RPMI7951 (cell line): ENCODE measurements at regions not wholly inside any gene's neighbourhood (a gene's known extent, or its start where the extent isn't known, plus 50 kb on each side); places are given as distances from the start of the nearest gene placed in this dataset.
A peak's percentile ranks its signal among the peaks of the same experiment; 100 is the strongest.

ENCODE experiments used
- DNase-seq: peaks from one replicate; pipeline ENCODE4 v3.0.0-alpha.2; 2012; ENCODE audit warnings: low read depth

DNA sequence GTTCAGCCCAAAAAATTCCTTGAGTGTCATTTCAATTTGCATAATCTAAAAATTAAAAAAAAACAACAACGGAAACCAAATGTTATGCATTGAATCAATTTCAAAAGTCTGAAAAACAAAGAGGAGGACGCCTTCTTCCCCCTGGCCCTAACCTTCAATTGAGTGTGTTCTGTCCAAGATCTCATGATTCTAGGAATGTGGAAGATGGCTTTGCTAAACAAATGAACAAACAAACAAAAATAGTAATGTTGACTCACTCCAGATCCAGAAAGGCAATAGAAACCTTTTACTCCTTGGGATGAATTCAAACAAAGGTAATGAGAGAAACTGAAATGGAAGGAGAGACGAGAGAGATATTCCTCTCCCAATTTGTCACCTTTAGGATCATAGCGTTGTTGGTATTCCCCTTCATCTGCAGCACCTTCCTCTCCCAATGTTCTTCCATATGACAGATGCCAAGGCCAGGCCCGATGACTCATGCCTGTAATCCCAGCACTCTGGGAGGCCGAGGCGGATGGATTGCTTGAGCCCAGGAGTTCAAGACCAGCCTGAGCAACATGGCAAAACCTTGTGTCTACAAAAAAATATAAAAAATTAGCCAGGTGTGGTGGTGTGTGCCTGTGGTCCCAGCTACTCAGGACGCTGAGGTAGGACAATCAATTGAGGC lies 109.2 kb upstream of the ADGRF1 start:
- DNase-seq = no peak

DNA sequence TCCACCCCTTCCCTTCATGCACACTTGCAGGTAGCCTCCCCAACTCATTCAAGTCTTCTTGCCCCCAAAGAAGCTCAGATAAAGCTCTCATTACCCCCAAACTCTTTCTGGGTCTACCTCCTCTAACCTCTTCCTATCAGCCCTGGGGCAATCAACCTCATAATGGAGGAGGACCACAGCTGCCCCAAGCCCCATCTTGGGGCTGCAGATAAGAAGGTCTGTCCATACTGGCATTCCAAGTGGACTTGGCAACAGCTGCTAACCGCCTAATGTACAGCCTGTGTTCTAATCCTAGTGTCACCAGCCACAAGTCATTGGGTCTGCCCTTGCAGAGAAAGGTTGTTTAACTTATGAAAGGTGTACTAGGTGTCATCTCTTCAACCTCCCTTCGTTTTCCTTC lies 107.4 kb upstream of the ADGRF1 start:
- no peak for DNase-seq

DNA sequence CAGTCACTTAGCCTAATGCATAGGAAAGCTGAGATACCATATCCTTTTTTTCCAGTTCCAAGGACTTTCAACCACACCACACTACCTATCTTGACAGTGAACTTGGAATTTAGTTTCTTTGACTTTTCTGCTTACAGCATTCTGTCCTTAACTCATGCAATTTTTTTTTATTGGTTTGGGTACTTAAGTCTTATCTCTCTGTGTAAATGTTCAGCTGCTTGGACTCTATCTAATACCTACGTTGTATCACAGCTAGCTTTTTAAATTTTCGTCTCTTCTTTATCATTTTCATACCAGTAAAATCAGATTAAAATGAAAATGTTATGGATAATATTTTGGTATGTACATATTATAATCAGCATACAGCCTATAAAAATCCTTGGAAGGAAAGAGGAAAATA lies 106.9 kb upstream of the ADGRF1 start:
- no peak for DNase-seq

DNA sequence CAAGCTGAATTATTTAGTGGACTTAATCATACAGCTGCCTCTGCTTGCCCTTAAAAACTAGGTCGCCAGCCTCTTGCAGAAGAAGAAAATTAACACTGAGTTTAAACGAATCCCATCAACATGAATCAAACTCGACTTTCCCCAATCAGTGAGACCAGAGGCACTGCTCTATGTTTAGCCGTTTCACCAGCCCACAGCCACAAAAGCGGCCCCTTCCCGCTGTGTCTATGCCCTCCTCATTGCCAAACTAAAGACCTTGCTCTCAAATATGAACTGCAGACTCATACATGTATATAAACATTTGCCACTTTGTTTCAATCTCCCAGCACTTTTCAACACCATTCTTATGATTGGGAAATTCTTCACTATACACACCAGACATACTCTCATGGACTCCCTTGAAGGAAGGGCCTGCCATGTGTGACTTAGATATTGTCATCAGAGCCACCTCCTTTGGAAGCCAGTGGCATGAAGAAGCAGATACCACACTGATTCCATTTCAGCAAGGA lies 105.8 kb upstream of the ADGRF1 start:
- DNase-seq = no peak

DNA sequence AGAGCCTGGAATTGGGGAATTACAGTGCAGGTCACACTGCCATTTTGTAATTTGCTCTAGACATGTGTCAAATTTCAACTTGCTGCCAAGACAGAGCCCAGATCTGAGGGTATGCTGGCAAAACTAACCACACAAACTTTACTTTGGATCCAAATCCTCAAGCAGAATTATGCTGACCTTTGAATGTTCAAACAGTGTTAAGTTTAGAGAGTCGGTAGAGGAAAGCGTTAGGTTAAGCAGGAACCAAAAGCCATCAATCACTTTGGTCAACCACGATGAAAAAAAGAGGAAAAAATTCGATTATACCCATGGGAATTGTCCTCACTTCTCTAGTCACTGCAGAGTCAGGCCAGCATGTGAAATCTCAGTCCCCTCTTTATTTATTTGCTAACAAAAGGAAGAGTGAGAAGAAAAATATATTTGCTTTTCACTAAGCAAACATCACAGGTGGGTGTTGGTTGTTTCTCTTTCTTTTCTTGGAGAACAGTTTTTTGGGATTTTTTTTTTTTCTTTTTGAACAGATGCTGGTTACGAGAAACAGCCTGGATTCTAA lies 105.1 kb upstream of the ADGRF1 start:
- peak; percentile 44 for DNase-seq

DNA sequence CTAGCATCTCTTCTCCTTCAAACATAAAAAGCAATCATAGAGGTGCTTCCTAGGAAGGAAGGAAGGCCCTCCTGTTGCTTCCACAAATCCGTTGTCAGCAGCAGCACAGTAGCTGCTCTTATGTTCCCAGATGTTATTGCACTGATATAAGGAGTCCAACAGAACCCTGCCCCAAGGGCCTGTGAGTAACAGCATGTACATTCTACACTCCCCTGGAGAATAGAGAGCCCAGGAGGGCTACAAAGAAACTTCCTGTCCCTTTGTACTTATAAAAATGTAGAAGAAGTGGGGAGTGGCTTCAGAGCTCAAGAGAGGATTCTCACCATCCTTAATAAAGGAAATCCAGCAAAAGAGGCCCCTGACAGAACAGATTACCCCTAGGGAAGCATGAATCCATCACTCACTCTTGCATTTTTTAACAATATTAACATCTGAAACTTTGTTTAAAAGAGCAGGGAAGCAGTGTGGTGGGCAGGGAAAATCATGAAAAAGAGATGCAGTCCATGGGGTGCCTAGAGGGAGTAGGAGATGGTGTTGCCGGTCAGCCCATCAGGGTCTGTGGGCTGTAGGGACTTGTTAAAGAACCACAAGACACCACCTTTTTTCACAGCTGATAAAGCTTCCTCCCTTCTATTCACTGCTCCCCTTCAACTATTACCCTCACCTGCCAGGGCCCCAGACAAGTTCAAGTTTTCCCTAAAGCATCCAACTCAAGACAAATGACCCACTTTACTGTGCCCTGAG lies 104.5 kb upstream of the ADGRF1 start:
- peak; percentile 97 for DNase-seq

DNA sequence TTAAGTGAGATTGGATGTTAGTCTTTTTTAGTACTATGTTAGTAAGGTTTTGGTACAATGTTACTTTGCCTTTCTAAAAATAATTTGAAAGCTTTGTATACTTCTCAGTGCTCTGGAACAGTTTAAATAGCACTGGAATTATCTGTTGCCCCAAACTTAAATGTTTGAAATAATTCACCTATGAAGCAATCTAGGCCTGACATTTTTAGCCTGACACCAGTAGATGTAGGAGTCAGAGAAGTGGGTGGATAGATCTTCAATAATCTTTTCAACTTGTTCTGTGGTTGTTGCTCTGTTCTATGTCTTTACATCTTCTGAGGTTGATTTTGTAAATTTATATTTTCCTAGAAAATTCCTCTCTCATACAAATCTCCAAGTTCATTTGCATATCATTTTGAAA lies 103.1 kb upstream of the ADGRF1 start:
- no peak for DNase-seq

DNA sequence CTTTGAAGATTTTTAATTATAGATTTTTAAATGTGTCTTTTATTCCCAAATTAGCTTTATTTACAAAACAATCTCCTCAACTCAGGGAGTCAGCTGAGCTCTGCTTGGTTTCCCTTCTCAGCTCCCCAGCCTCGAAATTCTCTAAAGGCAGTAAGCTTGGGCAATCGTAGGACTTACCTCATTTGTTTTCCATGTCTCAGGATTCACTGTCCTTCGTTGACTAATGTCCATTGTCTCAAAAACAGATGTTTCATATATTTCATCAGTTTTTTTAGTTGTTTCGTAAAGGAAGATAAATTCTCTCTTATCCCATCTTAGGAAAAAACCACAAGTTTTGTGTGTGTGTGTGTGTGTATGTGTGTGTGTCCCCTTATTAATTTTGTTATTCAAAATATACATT lies 102.2 kb upstream of the ADGRF1 start:
- peak; percentile 76 for DNase-seq

DNA sequence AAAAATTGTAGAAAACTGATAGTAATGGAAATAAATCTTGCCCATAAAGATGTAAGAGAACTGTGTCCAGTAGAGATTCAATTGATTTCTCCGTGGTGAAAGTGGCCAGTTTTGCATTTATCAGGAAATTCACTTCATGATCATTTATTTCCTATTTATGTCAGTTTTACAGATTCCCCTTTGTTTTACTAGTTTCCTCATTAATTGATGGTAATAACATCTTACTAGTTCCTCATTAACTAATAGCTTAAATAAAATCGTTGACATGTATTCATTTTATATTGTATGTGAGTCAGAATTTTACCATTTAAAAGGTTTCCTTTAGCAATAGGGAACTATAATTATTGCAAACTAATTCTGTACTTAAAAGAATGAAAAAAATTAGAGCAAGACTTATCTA lies 99.8 kb upstream of the ADGRF1 start:
- no peak for DNase-seq

DNA sequence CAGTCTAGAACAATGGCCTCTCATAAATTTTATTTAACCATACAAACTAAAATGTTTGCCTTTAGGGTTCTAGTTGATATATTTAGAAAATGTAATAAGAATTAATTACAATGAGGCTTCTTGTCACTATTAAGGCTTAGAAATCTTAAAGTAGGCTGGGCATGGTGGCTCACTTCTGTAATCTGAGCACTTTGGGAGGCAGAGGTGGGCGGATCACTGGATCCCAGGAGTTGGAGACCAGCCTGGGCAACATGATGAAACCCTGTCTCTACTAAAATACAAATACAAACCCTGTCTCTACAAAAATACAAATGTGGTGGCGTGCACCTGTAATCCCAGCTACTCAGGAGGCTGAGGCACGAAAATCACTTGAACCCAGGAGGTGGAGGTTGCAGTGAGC lies 99.0 kb upstream of the ADGRF1 start:
- DNase-seq = no peak

DNA sequence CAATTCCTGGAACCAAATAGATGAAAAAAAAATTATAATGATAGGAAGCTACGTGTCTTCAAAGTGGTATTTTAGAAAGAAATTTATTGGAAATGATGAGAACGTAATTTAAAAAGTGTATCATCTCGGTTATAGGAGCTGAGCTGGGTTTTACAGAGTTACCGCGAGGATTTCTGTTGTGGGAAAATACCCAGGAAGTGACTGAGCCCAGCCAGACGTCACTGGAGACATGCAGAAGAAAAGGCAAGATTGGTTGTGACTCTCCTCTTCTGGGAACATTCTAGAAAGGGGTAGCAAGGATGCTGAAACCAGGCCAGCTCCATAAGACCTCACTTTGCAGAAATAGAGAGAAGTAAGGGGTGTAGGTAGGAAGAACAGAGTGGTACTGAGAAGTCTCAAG lies 95.9 kb upstream of the ADGRF1 start:
- DNase-seq = no peak

DNA sequence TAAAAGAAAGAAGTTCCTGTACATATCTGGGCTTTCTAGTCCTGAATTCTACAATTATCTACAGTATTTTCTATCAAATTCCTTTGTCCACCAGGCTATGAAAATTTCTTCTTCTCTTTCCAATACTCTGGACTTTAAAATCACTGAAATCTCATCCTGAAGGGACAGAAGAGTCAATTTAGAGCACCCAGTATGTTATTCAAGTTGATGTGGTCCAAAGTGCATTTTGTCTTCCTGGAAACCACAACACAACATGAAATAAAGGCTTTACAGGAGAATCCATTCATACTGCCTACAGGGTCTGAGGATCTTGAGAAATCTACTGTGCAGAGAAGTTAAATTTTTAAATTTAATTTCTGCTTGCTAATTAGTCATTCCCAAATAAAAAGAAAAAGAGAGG lies 94.9 kb upstream of the ADGRF1 start:
- no peak for DNase-seq

DNA sequence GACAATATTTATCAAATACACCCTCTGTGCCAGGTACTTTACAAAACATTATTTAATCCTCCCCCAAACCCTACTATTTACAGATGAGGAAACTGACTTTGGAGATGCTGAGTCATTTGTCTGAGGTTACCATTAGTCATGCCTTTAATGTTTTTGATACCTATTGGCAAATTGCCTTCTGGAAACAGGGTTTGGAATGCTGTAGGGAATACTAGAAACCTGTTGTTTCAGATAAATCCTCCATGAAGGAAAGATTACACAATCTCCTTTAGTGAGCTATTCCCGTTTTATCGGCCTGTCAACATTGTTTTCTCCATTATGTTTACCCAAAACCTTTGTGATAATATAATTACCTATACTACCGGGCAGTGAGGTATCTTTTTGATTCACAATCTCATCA lies 93.6 kb upstream of the ADGRF1 start:
- DNase-seq = peak; percentile 95

DNA sequence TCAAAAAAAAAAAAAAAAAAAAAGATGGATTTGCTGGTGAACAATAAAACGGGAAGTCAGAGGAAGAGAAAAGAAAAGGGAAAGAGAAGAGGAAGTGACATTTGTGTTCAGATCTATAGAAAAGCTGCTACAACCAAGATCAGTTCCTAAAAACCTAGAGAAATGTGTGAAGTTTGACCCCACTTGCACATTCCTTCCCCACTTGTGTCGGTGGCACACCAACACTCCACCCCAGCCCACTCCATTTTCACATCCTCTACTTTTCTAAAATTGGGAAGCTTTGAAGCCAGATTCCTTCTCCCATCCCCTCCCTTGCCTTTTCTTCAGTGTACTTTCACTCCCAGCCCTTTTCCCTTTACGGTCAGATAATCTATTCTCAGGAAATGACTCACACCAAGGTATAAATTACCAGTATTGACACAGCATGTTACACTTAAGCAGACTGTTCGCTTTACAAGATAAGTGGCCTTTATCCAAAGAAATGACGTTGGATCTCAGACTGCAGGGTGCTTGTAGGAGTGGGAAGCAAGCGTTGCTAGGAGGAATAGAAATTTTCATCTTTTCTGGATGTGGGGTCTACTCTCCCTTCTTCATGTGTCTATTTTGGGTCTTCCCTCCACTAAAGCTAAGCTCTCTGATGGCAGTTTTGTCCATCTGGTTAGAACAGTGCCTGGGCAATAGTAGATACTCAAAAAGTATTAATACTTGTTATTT lies 92.5 kb upstream of the ADGRF1 start:
- peak; percentile 97 for DNase-seq

DNA sequence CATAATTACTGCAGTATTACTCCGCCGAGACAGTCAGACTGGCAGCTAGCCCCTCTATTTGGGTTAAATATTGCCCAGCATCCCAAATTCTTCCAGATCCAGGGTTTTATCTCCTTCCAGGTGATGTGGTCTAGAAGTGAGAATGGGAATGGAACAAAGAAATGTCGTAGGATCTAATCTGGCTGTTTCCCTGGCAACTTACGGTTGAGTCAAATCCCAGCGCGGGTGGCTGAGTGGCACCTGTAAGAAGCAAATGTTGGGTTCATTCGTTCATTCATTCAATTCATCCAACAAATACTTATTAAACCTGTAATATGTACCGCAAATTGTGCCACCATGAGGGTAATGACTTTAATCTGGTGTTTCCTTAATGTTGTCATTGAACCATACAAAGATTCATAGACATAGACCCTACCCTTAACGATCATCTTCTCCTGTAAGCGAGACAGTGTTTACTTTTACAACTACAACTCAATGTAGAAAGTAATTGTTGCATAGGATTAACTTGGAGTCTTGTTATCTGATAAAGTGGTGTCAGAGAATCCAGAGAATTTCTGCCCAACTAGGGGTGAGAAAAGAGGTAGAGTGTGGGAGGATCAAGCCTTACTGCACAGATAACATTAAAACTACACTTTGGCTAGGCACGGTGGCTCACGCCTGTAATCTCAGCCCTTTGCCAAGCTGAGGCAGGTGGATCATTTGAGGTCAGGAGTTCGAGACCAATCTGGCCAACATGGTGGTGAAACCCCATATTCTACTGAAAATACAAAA lies 91.3 kb upstream of the ADGRF1 start:
- no peak for DNase-seq

DNA sequence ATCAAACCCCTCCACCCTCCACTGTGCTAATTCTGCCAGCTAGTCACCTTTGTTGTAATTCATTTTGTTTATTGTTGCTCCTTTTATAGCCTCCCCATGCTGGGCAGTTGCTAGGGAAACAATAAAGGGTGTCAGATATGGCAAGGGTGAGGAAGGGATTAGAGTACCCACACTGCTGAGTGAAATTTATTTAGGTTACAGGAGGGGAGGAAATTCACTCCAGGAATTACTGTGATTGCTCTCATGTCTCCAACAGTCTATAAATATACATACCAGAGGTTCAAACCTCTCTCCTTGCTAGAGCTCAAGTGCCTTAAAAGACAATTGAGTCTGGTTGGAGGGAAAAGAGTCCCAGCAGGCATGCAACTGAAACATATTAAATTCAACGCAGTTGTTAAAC lies 90.6 kb upstream of the ADGRF1 start:
- no peak for DNase-seq

DNA sequence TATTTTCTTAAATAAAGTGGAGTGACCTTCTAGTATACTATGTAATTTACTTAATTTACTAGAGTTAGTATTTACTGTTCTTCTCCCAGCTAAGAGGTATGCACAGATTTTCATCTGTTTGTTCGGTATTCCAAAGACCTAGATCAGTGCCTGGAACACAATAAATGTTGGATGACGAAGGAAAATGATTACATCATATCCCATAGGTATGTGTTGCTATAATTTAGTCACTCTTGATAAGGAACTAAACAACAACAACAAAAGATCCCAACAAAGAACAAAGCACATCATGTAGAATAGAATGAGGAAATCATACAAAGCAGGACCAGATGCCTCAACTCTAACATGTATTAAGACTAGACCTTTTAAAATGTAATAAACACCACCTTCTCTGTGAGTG lies 89.6 kb upstream of the ADGRF1 start:
- DNase-seq = no peak

DNA sequence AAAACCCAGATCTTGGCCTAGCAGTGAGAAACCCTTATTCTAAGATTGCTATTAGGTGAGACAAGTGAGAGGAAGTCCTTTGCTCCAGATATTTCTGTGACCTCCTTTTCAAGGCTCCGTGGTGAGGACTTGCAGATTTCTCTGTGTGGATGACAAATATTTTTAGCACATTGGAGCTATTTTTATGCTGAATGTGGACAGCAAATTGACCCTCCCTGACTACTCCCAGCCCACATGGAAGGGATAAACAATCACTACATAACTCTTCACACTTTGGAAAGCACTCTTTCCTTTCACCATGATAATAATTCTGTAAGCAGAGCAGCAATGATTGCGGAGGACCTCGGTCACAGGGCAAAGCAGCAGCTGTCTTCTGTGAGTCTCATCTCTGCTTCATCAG lies 88.0 kb upstream of the ADGRF1 start:
- no peak for DNase-seq

DNA sequence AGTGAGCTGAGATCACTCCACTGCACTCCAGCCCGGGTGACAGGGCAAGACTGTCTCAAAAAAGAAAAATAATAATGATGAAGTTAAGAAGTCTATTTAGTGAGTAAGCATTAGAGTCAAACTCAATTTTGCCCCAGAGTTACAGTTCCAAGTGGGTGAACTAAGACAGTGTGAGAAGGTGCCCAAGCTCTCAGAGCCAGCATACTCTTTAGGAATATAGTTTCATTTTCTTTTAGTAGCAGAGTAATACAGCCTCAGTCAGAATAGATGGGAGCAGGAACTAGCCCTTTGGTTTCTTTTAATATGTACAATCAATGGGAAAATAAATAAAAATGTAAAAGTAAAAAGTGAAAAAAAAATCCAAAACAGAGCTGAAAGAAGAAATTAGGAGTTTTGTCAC lies 87.0 kb upstream of the ADGRF1 start:
- no peak for DNase-seq

DNA sequence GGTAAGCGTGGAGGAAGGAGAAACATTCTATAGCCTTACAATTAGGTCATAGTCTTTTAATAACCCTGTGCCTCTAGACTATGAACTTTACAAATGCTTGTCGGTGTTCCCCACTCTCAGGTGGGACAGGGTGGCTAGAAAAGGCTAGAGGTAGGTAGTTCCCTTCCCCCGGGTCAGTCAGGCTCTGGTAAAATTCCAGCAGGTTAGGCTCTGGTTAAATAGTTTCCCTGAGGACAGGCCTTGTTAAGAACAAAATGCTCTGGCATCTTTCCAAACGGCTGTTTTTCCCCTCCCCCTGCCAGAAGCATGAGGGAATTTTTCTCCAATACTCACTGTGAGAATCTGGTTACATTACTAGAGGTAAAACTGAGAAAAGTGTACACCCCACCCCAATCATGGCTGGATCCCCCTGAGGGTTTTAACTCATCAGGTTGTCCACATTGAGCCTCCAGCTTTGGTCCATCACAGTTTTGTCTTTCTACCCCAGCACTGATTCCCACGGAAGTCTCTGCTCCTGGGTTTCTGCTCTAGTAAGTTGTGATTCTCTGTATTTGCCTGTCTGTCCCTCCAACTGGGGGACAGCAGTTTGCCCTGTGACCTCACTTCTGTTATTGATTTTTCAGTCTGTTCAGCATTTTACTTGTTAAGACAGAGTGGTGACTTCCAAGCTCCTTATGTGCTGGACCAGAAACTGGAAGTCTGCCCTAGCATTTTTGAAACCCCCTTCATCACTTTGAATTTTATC lies 84.7 kb upstream of the ADGRF1 start:
- DNase-seq = peak; percentile 22

DNA sequence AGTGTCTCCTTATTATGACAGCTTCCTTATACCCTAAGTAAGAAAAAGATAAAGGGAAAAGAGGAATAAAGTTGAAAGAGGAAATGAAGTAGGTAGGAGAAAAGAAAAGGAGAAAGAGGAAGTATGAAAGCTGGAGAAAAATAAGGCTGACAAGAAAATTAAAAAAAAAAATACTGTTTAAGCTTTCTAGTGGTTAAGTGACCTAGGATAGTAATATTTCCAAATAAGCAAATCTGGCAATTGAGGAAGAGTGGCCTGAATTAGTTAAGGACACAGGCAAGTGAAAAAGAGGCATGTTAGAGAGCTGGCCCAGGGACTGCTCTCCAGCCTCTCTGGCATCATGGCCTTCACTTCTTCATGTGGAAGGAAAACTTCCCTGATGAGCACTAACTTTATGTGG lies 76.5 kb upstream of the ADGRF1 start:
- DNase-seq = no peak
